Mucosa of descending colon (tissue), 3 donors: ENCODE measurements at regions not wholly inside any gene's neighbourhood (a gene's known extent, or its start where the extent isn't known, plus 50 kb on each side); places are given as distances from the start of the nearest gene placed in this dataset.

Experiments used
- ATAC-seq: fragments of 200-7000 bp; cut with Tn5 transposase; one replicate; pipeline ENCODE4 v1.9.1; 2020; ENCODE audit warnings: mild to moderate bottlenecking, moderate library complexity
- DNase-seq, 3 donors: peaks; one replicate each; pipeline ENCODE4 v3.0.0-alpha.2; 2020
- H3K36me3 ChIP-seq: fragments of 200-600 bp; one replicate; pipeline ENCODE4 v1.8.0; 2021; ENCODE audit warnings: low read depth, mild to moderate bottlenecking
- H3K4me1 ChIP-seq: fragments of 200-600 bp; one replicate; pipeline ENCODE4 v1.8.0; 2021; ENCODE audit warnings: low read depth, mild to moderate bottlenecking
- H3K4me3 ChIP-seq: fragments of 200-600 bp; one replicate; pipeline ENCODE4 v1.8.0; 2021; ENCODE audit warnings: mild to moderate bottlenecking
- H3K9me3 ChIP-seq: fragments of 200-600 bp; one replicate; pipeline ENCODE4 v1.8.0; 2021; ENCODE audit warnings: mild to moderate bottlenecking
- CTCF ChIP-seq: fragments of 200-600 bp; IDR thresholded peaks from one replicate; pipeline ENCODE4 v1.8.0; 2022; ENCODE audit warnings: antibody characterized with exemption, mild to moderate bottlenecking
- intact Hi-C, 2 donors: fragments of 100-400 bp; cut with DNase I in 1 of 2; cut with micrococcal nuclease in 1 of 2; formaldehyde crosslinking; loops; one replicate each; pipeline versions ENCODE4 v1.11.0 to v1.11.1; 2022; cut with DNase I, micrococcal nuclease
- donor health status: DM: no; HTN: no; CAD: no; lungs with moderate emphysema.
- donor health status: DM: no; HTN: no; CAD: no.
- donor health status: DM: no; HTN: yes; CAD: no.

GRCh38 chr17:14699574-14700185 is 398.8 kb downstream of the HS3ST3B1 start:
- intact Hi-C loops: no loop called here
- DNase-seq: no peak
- no peak for TF ChIP-seq CTCF
- Histone ChIP-seq H3K4me1 (no peaks in the 10 kb centered on the region), H3K9me3 (peaks cover 2% of the 10 kb centered on the region), H3K36me3 (no peaks in the 10 kb centered on the region), H3K4me3 (no peak overlapping the region)
- no peak for ATAC-seq

GRCh38 chr17:14693382-14693781 is 392.5 kb downstream of the HS3ST3B1 start:
- no peak for TF ChIP-seq CTCF
- intact Hi-C loops: no loop called here
- no peaks in the 10 kb centered on the region for H3K36me3 ChIP-seq
- H3K4me3 ChIP-seq: no peak overlapping the region
- H3K9me3 ChIP-seq: peaks cover 10% of the 10 kb centered on the region
- no peaks in the 10 kb centered on the region for H3K4me1 ChIP-seq
- DNase-seq: no peak
- no peak for ATAC-seq

- Histone ChIP-seq H3K4me3 (no peak overlapping the region), H3K9me3 (peaks cover 10% of the 10 kb centered on the region), H3K36me3 (no peaks in the 10 kb centered on the region), H3K4me1 (no peaks in the 10 kb centered on the region)
- ATAC-seq: no peak
- no peak for TF ChIP-seq CTCF
- intact Hi-C loops: no loop called here
- no peak for DNase-seq
Observed at GRCh38 chr17:14690704-14691103, 389.8 kb downstream of the HS3ST3B1 start.

- no peak overlapping the region for H3K4me3 ChIP-seq
- H3K9me3 ChIP-seq: peaks cover 10% of the 10 kb centered on the region
- no peak for DNase-seq
- TF ChIP-seq CTCF: no peak
- intact Hi-C loops: no loop called here
- no peaks in the 10 kb centered on the region for H3K36me3 ChIP-seq
- ATAC-seq: no peak
- H3K4me1 ChIP-seq: no peaks in the 10 kb centered on the region
Observed at GRCh38 chr17:14688134-14688533, 387.3 kb downstream of the HS3ST3B1 start.

- no peak for ATAC-seq
- no peaks in the 10 kb centered on the region for H3K4me1 ChIP-seq
- intact Hi-C loops: no loop called here
- no peaks in the 10 kb centered on the region for H3K36me3 ChIP-seq
- no peak overlapping the region for H3K4me3 ChIP-seq
- H3K9me3 ChIP-seq: peaks cover 4% of the 10 kb centered on the region
- no peak for TF ChIP-seq CTCF
- DNase-seq: peak in 1 of 3 donors; percentile 3
Observed at GRCh38 chr17:14672830-14673229, 371.9 kb downstream of the HS3ST3B1 start.

- H3K4me1 ChIP-seq: no peaks in the 10 kb centered on the region
- intact Hi-C loops: no loop called here
- no peaks in the 10 kb centered on the region for H3K36me3 ChIP-seq
- no peak for TF ChIP-seq CTCF
- ATAC-seq (no peak), DNase-seq (no peak)
- no peaks in the 10 kb centered on the region for H3K9me3 ChIP-seq
- no peak overlapping the region for H3K4me3 ChIP-seq
Observed at GRCh38 chr17:14670861-14671260, 370.0 kb downstream of the HS3ST3B1 start.
